GM18873 (cell line): ENCODE measurements at regions not wholly inside any gene's neighbourhood (a gene's known extent, or its start where the extent isn't known, plus 50 kb on each side); places are given as distances from the start of the nearest gene placed in this dataset.
"Not testable (repeated sequence)": the region's sequence is repeated elsewhere in the genome, so short reads cannot be mapped to it uniquely, and the experiment has no call there.

Experiments used
- ATAC-seq: cut with Tn5 transposase; IDR thresholded peaks from one replicate; pipeline ENCODE4 v1.9.1; 2021; ENCODE audit warnings: mild to moderate bottlenecking, moderate library complexity, moderate number of reproducible peaks; ENCODE audit not compliant: unreplicated experiment, low FRiP score

- no peak for ATAC-seq
Measured at GRCh38 chr16:60107437-60107836, 1373.3 kb upstream of the GOT2 start.

GRCh38 chr16:60100371-60100770 is 1366.3 kb upstream of the GOT2 start:
- ATAC-seq = no peak

- ATAC-seq = no peak
Measured at GRCh38 chr16:60091529-60091928, 1357.4 kb upstream of the GOT2 start.

GRCh38 chr16:60091071-60091470 is 1357.0 kb upstream of the GOT2 start:
- ATAC-seq = no peak

- no peak for ATAC-seq
Measured at GRCh38 chr16:60087530-60087929, 1353.4 kb upstream of the GOT2 start.

- ATAC-seq = not testable (repeated sequence)
Measured at GRCh38 chr16:60078819-60079218, 1344.7 kb upstream of the GOT2 start.

- ATAC-seq = no peak
Measured at GRCh38 chr16:60077861-60078260, 1343.7 kb upstream of the GOT2 start.

GRCh38 chr16:60074378-60074777 is 1340.3 kb upstream of the GOT2 start:
- no peak for ATAC-seq

GRCh38 chr16:60073376-60073775 is 1339.3 kb upstream of the GOT2 start:
- no peak for ATAC-seq

GRCh38 chr16:60064026-60064425 is 1329.9 kb upstream of the GOT2 start:
- ATAC-seq = no peak

- ATAC-seq = no peak
Measured at GRCh38 chr16:60061396-60061795, 1327.3 kb upstream of the GOT2 start.

GRCh38 chr16:60060731-60061130 is 1326.6 kb upstream of the GOT2 start:
- no peak for ATAC-seq

GRCh38 chr16:60059141-60059540 is 1325.0 kb upstream of the GOT2 start:
- ATAC-seq = no peak

GRCh38 chr16:60041671-60042070 is 1307.6 kb upstream of the GOT2 start:
- no peak for ATAC-seq

GRCh38 chr16:60031740-60032139 is 1297.6 kb upstream of the GOT2 start:
- no peak for ATAC-seq

GRCh38 chr16:60027351-60027750 is 1293.2 kb upstream of the GOT2 start:
- ATAC-seq = no peak

- ATAC-seq = no peak
Measured at GRCh38 chr16:60013076-60013475, 1279.0 kb upstream of the GOT2 start.

- no peak for ATAC-seq
Measured at GRCh38 chr16:60001523-60001922, 1267.4 kb upstream of the GOT2 start.

- no peak for ATAC-seq
Measured at GRCh38 chr16:59997706-59998105, 1263.6 kb upstream of the GOT2 start.

- no peak for ATAC-seq
Measured at GRCh38 chr16:59993101-59993500, 1259.0 kb upstream of the GOT2 start.

GRCh38 chr16:59991171-59991570 is 1257.1 kb upstream of the GOT2 start:
- no peak for ATAC-seq

GRCh38 chr16:59988591-59988990 is 1254.5 kb upstream of the GOT2 start:
- no peak for ATAC-seq

- ATAC-seq = no peak
Measured at GRCh38 chr16:59975953-59976352, 1241.8 kb upstream of the GOT2 start.
